HG03066 (cell line): ENCODE measurements at regions not wholly inside any gene's neighbourhood (a gene's known extent, or its start where the extent isn't known, plus 50 kb on each side); places are given as distances from the start of the nearest gene placed in this dataset.
"Not testable (repeated sequence)": the region's sequence is repeated elsewhere in the genome, so short reads cannot be mapped to it uniquely, and the experiment has no call there.

ENCODE experiments used
- ATAC-seq: cut with Tn5 transposase; IDR thresholded peaks from one replicate; pipeline ENCODE4 v1.9.1; 2021; ENCODE audit warnings: low read depth; ENCODE audit not compliant: unreplicated experiment

GRCh38 chr7:11221984-11222383, 248.3 kb downstream of the PHF14 start:
- no peak for ATAC-seq

DNA sequence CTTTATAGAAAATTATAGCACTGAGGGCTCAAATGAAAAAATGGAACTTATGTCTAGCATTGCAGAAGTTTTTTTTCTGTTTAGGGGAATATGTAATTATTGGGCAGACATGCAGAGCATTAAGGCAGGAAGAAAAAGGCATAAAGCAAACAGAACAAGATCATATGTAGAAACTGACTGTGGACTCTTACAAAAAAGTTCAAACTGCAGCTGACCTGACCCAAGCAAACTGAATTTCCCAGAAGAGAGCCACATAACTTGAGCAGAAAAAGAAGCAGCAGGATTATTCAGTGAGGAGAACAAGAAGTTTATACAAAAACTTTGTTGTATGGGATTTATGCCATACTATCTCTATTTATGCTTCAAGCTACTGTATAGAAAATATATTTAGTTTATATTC, 250.9 kb downstream of the PHF14 start:
- ATAC-seq: no peak

GRCh38 chr7:11228515-11228914, 254.8 kb downstream of the PHF14 start:
- ATAC-seq: no peak

DNA sequence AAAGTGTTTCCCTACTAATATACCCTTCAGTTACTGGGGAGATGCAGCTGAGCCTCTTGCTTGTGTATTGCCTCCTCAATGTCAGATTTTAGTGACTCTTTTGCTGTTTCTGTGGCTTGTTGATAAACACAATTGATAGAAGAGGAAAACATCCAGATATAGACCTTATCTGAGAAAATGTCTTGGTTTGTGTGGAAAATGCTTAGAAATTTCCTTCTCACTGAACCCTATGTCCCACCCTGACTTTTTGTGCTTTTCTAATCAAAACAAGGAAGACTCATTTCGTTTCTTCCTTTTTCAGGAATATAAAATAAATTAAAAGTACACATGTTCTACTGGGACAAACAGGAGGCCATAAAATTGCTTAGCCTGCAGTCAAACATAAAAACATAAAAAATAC, 257.5 kb downstream of the PHF14 start:
- no peak for ATAC-seq

- ATAC-seq: no peak
Measured at GRCh38 chr7:11232462-11232861, 258.8 kb downstream of the PHF14 start.

GRCh38 chr7:11233871-11234270, 260.2 kb downstream of the PHF14 start:
- ATAC-seq: no peak

DNA sequence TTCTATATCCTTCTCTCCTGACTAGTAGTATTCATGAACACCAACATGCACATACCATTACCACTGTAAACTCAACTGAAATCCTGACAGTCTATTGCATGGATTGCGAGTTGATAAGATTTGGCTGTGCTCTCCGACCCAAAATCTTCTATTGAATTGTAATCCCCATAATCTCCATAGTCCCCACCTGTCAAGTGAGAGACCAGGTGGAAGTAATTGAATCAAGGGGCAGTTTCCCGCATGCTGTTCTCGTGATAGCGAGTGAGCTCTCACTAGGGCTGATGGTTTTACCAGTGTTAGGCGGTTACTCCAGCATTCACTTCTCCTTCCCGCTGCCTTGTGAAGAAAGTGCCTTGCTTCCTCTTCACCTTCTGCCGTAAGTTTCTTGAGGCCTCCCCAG, 261.8 kb downstream of the PHF14 start:
- ATAC-seq: no peak

GRCh38 chr7:11236680-11237079, 263.0 kb downstream of the PHF14 start:
- no peak for ATAC-seq

- ATAC-seq: no peak
Measured at GRCh38 chr7:11237742-11238141, 264.1 kb downstream of the PHF14 start.

DNA sequence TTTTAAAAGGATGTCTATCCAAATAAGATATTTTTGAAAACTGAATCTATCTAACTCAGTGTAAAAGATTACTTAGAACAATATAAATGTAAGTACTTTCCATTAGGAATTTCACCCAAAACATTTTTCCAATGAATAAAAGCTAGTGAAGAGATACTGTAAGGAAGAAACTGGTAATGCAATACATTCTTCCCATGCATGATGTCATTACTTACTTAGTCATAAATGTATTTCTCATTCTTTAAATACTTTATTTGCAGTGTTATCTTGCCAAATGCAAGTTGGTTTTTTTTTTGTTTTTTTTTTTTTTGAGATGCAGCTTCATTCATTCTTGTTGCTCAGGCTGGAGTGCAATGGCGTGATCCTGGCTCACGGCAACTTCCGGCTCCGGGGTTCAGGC, 265.6 kb downstream of the PHF14 start:
- no peak for ATAC-seq

DNA sequence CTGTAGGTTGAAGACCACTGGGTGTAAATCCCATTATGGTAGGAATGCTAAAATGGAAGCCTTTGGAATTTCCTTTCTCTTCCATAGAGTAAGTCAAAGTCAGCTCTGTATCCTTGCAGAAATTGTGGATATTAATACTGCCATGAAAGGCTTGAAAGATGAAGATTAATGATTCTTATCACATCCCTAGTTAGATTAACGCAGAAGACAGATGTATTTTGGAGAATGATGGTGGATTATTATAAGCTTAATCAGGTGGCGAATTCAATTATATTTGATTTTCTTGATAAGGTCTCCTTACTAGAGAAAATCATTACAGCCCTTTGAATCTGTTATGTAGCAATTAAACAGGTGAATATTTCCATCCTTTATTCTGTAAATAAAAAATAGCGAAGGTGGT, 270.1 kb downstream of the PHF14 start:
- no peak for ATAC-seq

- no peak for ATAC-seq
Measured at GRCh38 chr7:11244149-11244548, 270.5 kb downstream of the PHF14 start.

DNA sequence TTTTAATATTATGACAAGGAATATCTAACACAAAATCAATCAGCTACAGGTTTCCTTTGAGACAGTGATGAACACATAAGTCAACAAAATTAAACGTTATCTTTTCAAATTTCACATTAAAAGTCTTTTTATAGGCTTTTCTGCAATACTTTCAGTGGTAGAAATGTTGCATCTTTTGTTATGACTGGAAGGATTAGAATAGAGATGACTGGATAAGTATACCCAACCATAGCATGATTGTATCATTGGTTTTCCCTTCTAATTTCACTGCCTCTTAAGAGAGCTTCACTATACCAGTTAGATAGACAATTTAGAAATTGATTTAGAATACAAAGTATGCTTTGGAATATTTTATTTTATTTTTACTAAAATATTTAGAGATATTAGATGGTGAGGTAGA, 273.9 kb downstream of the PHF14 start:
- ATAC-seq: no peak

GRCh38 chr7:11251436-11251835, 277.8 kb downstream of the PHF14 start:
- no peak for ATAC-seq

DNA sequence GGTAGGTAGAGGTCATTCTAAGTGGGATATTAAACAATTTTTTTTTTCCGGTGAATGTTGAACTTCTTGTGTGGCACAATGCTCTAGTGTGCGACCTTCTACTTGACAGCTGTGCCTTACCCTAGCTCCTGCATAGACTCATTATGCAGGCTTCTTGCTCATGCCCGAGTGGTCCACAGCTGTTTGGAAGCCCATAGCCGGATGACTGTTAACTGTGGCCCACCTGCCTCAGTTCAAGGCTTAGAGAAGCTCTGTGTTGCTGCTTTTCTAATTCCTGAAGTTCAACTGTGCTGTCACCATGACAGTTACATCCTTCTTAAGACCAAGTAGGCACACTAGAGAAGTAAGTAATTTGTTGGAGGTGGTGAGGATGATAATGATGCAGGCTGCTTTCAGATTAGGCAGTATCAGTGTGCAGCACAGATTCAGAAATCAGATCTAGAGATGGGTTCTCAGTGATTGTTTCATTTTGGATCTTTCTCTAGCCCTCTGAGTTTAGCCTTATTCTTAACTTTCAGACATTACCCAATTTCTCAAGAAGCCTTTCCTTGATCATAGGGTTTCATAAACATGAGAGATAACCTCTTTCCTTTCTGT, 278.4 kb downstream of the PHF14 start:
- ATAC-seq: no peak

GRCh38 chr7:11252705-11253272, 279.1 kb downstream of the PHF14 start:
- ATAC-seq: no peak

GRCh38 chr7:11256501-11256900, 282.8 kb downstream of the PHF14 start:
- ATAC-seq: no peak

GRCh38 chr7:11261470-11261869, 287.8 kb downstream of the PHF14 start:
- no peak for ATAC-seq

DNA sequence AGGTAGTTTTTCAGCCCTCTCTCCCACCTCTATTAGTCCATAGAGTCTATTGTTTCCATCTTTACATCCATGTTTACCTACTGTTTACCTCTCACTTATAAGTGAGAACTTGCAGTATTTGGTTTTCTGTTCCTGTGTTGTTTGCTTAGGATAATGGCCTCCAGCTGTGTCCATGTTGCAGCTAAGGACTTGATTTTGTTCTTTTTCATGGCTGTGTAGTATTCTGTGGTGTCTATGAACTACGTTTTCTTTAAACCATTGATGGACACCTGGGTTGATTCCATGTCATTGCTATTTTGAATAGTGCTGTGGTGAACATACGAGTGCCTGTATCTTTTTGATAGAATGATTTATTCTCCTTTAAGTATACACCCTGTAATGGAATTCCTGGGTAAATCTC, 292.4 kb downstream of the PHF14 start:
- no peak for ATAC-seq

DNA sequence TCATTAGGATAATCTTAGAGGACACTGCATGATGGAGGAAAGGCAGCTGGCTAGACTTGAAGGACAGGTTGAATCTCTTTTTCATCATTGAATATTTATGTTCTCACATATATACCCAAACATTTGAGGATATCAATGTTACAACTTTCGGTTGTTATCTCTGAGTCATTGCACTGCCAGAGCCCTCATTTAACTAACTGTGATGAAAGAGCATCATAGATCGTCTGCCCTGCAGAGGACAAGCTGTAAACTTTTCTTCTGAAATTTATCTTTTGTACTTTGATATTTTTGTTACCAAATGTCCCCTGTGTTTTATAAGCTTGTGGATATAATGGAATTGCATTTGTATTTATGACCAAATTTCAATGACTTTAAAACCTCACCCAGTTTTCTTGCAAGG, 298.7 kb downstream of the PHF14 start:
- ATAC-seq: no peak

GRCh38 chr7:11274074-11274473, 300.4 kb downstream of the PHF14 start:
- no peak for ATAC-seq

- no peak for ATAC-seq
Measured at GRCh38 chr7:11281953-11282352, 308.3 kb downstream of the PHF14 start.

DNA sequence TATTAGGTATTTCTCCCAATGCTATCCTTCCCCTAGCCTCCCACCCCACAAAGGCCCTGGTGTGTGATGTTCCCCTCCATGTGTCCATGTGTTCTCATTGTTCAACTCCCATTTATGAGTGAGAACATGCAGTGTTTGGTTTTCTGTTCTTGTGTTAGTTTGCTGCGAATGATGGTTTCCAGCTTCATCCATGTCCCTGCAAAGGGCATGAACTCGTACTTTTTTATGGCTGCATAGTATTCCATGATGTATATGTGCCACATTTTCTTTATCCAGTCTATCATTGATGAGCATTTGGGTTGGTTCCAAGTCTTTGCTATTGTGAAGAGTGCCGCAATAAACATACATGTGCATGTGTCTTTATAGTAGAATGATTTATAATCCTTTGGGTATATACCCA, 309.9 kb downstream of the PHF14 start:
- not testable (repeated sequence) for ATAC-seq
